HepG2 (cell line): ENCODE measurements at regions not wholly inside any gene's neighbourhood (a gene's known extent, or its start where the extent isn't known, plus 50 kb on each side); places are given as distances from the start of the nearest gene placed in this dataset.
A peak's percentile ranks its signal among the peaks of the same experiment; 100 is the strongest.

Source experiments
- CBFB ChIP-seq: sonication (generic); formaldehyde crosslinking; IDR thresholded peaks from 2 replicates; pipeline ENCODE4 v1.4.0; 2020; ENCODE audit warnings: missing genetic modification reagents
- CENPT ChIP-seq: sonication (generic); formaldehyde crosslinking; IDR thresholded peaks from 2 replicates; pipeline ENCODE4 v1.8.0; 2022; ENCODE audit warnings: low read depth, mild to moderate bottlenecking, moderate library complexity, missing genetic modification reagents
- DNMT3B ChIP-seq: conservative IDR thresholded peaks from 2 replicates; pipeline ENCODE4 v1.6.1; 2016; ENCODE audit warnings: missing biosample characterization, control low read depth
- ERF ChIP-seq: IDR thresholded peaks from 2 replicates; pipeline ENCODE4 v1.6.1; 2018; ENCODE audit warnings: missing biosample characterization, missing genetic modification reagents
- MAF1 ChIP-seq: sonication (generic); formaldehyde crosslinking; IDR thresholded peaks from 2 replicates; pipeline ENCODE4 v1.5.0; 2020; ENCODE audit warnings: missing genetic modification reagents, borderline replicate concordance
- REPIN1 ChIP-seq: sonication (generic); formaldehyde crosslinking; IDR thresholded peaks from 2 replicates; pipeline ENCODE4 v1.8.0; 2022; ENCODE audit warnings: missing genetic modification reagents, low read depth, mild to moderate bottlenecking, borderline replicate concordance
- RNF2 ChIP-seq: fragments of 450-650 bp; conservative IDR thresholded peaks from 2 replicates; pipeline ENCODE4 v1.6.1; 2016; ENCODE audit warnings: low read depth
- SAFB2 ChIP-seq: sonication (generic); formaldehyde crosslinking; IDR thresholded peaks from 2 replicates; pipeline ENCODE4 v1.5.1; 2020; ENCODE audit warnings: missing genetic modification reagents, low read depth, mild to moderate bottlenecking, borderline replicate concordance
- SOX13 ChIP-seq, 3 experiments: fragments of 450-650 bp in 1 of 3; sonication (generic) in 1 of 3; formaldehyde crosslinking in 1 of 3; IDR thresholded peaks in 2 of 3; conservative IDR thresholded peaks in 1 of 3; 2 replicates each; pipeline versions ENCODE4 v1.5.0 to v1.6.1; 2016 to 2020; ENCODE audit warnings: antibody characterized with exemption in 1 of 3, mild to moderate bottlenecking in 1 of 3, missing compliant biosample characterization in 1 of 3, missing genetic modification reagents in 1 of 3, moderate library complexity in 1 of 3
- SRY ChIP-seq: sonication (generic); formaldehyde crosslinking; IDR thresholded peaks from 2 replicates; pipeline ENCODE4 v1.8.0; 2022; ENCODE audit warnings: mild to moderate bottlenecking, missing genetic modification reagents
- TBX3 ChIP-seq: fragments of 450-650 bp; IDR thresholded peaks from 2 replicates; pipeline ENCODE4 v1.6.1; 2017; ENCODE audit warnings: antibody characterized with exemption, mild to moderate bottlenecking, inconsistent platforms, borderline replicate concordance
- XBP1 ChIP-seq: sonication (generic); formaldehyde crosslinking; IDR thresholded peaks from 2 replicates; pipeline ENCODE4 v1.5.0; 2020; ENCODE audit warnings: missing genetic modification reagents
- ZBTB3 ChIP-seq: sonication (generic); formaldehyde crosslinking; IDR thresholded peaks from 2 replicates; pipeline ENCODE4 v1.4.0; 2020; ENCODE audit warnings: low read depth, mild to moderate bottlenecking, moderate library complexity, missing genetic modification reagents, borderline replicate concordance
- ZFAT ChIP-seq: sonication (generic); formaldehyde crosslinking; conservative IDR thresholded peaks from 2 replicates; pipeline ENCODE4 v1.8.1; 2023; ENCODE audit warnings: missing genetic modification reagents, inconsistent platforms
- ZNF180 ChIP-seq: sonication (generic); formaldehyde crosslinking; IDR thresholded peaks from 2 replicates; pipeline ENCODE4 v1.4.0; 2020; ENCODE audit warnings: low read depth, missing genetic modification reagents, borderline replicate concordance
- ZNF264 ChIP-seq: sonication (generic); formaldehyde crosslinking; IDR thresholded peaks from 2 replicates; pipeline ENCODE4 v1.4.0; 2020; ENCODE audit warnings: missing genetic modification reagents
- ZNF282 ChIP-seq: fragments of 450-650 bp; IDR thresholded peaks from 2 replicates; pipeline ENCODE4 v1.6.1; 2018; ENCODE audit not compliant: partially characterized antibody
- ZNF354B ChIP-seq: sonication (generic); formaldehyde crosslinking; IDR thresholded peaks from 2 replicates; pipeline ENCODE4 v1.8.0; 2022; ENCODE audit warnings: mild to moderate bottlenecking, missing genetic modification reagents
- ZNF367 ChIP-seq: sonication (generic); formaldehyde crosslinking; IDR thresholded peaks from 2 replicates; pipeline ENCODE4 v1.4.0; 2020; ENCODE audit warnings: missing genetic modification reagents, borderline replicate concordance
- ZNF614 ChIP-seq: IDR thresholded peaks from 2 replicates; pipeline ENCODE4 v1.6.1; 2018; ENCODE audit warnings: missing biosample characterization, missing genetic modification reagents, inconsistent platforms, borderline replicate concordance
- ZNF619 ChIP-seq: sonication (generic); formaldehyde crosslinking; IDR thresholded peaks from 2 replicates; pipeline ENCODE4 v1.4.0; 2020; ENCODE audit warnings: mild to moderate bottlenecking, missing genetic modification reagents
- ZNF713 ChIP-seq: sonication (generic); formaldehyde crosslinking; IDR thresholded peaks from 2 replicates; pipeline ENCODE4 v1.4.0; 2020; ENCODE audit warnings: mild to moderate bottlenecking, missing genetic modification reagents
- ZNF747 ChIP-seq: sonication (generic); formaldehyde crosslinking; IDR thresholded peaks from 2 replicates; pipeline ENCODE4 v1.8.1; 2023; ENCODE audit warnings: missing genetic modification reagents, mild to moderate bottlenecking, borderline replicate concordance
- TF ChIP-seq, protein P1 (sequence below): sonication (generic); formaldehyde crosslinking; IDR thresholded peaks from 2 replicates; pipeline ENCODE4 v1.4.0; 2020; ENCODE audit warnings: missing genetic modification reagents
- TF ChIP-seq, protein P2 (sequence below): sonication (generic); formaldehyde crosslinking; conservative IDR thresholded peaks from 2 replicates; pipeline ENCODE4 v1.8.0; 2022; ENCODE audit warnings: mild to moderate bottlenecking, moderate library complexity, missing genetic modification reagents
- TF ChIP-seq, protein P3 (sequence below): sonication (generic); formaldehyde crosslinking; IDR thresholded peaks from 2 replicates; pipeline ENCODE4 v1.4.0; 2020; ENCODE audit warnings: low read depth, mild to moderate bottlenecking, missing genetic modification reagents

DNA sequence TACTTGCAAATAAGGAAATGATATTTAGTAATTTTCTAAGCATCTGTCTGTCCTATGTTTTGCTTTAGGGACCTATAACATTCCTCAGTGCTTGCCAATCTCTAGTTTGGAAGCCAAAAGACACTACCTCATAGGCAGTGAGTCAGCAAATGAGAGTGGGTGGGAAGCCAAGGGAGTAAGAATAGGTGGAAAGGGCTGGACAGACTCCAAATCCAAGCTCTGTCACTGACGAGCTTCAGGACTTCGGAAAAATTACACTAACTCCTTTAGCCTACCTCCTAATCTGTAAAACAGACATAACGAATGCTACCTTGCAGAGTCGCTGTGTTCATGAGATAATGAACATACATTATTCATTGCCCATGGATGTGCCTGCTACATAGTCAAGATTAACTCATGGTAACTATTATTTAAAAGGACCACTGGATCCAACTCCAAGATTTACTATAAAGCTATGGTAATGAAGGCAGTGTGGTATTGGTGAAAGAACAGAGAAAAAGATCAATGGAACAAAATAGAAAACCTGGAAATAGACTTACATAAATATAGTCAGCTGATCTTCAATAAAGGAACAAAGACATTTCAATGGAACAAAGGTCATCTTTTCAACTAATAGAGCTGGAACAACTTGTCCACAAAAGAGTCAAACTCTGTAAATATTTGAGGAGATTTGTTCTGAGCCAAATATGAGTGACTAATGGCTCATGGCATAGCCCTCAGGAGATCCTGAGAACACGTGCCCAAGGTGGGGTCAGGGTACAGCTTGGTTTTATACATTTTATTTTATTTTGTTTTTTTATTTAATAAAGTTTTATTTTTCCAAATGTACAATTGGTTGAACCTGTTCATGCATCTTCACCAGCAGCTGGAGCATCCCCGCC, 64.1 kb downstream of the FAM50B start (continued):
- TF ChIP-seq TBX3 (peak; percentile 73; the same call in 1 of the 2 replicates), CENPT (no peak), SRY (CRISPR knock-in tag) (no peak), ZBTB3 (CRISPR knock-in tag) (no peak), ZNF614 (CRISPR knock-in tag) (peak; percentile 84; the same call in 1 of the 2 replicates), ZNF619 (CRISPR knock-in tag) (no peak), XBP1 (CRISPR knock-in tag) (no peak), SOX13 (IDR thresholded peaks at IDR 0.05) (peak; percentile 98), SOX13 (CRISPR knock-in tag; conservative IDR thresholded peaks at IDR 0.05 in 1 of 2, IDR thresholded peaks at IDR 0.05 in 1 of 2) (peak in 1 of 2 experiments; percentile 100; a peak in 2 of 4 replicates), ZFAT (CRISPR knock-in tag) (no peak), CBFB (CRISPR knock-in tag) (no peak), ZNF264 (CRISPR knock-in tag) (no peak; the same call in 1 of the 2 replicates), RNF2 (no peak), MAF1 (no peak), ZNF367 (no peak), ZNF747 (CRISPR knock-in tag) (0 out of 2 replicates have a peak, but pooled peaks have one; percentile 37), ZNF180 (no peak), ZNF713 (no peak), ZNF354B (CRISPR knock-in tag) (no peak), SAFB2 (CRISPR knock-in tag) (peak; percentile 26; the same call in 1 of the 2 replicates), ERF (CRISPR knock-in tag) (peak; percentile 34; the same call in 1 of the 2 replicates), DNMT3B (CRISPR knock-in tag) (peak; percentile 89; the same call in 1 of the 2 replicates), REPIN1 (no peak; the same call in 1 of the 2 replicates), ZNF282 (no peak)
- TF ChIP-seq, protein P1, sequence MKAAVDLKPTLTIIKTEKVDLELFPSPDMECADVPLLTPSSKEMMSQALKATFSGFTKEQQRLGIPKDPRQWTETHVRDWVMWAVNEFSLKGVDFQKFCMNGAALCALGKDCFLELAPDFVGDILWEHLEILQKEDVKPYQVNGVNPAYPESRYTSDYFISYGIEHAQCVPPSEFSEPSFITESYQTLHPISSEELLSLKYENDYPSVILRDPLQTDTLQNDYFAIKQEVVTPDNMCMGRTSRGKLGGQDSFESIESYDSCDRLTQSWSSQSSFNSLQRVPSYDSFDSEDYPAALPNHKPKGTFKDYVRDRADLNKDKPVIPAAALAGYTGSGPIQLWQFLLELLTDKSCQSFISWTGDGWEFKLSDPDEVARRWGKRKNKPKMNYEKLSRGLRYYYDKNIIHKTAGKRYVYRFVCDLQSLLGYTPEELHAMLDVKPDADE (CRISPR knock-in tag) = no peak
- TF ChIP-seq, protein P2, sequence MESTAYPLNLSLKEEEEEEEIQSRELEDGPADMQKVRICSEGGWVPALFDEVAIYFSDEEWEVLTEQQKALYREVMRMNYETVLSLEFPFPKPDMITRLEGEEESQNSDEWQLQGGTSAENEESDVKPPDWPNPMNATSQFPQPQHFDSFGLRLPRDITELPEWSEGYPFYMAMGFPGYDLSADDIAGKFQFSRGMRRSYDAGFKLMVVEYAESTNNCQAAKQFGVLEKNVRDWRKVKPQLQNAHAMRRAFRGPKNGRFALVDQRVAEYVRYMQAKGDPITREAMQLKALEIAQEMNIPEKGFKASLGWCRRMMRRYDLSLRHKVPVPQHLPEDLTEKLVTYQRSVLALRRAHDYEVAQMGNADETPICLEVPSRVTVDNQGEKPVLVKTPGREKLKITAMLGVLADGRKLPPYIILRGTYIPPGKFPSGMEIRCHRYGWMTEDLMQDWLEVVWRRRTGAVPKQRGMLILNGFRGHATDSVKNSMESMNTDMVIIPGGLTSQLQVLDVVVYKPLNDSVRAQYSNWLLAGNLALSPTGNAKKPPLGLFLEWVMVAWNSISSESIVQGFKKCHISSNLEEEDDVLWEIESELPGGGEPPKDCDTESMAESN (CRISPR knock-in tag) = 0 out of 2 replicates have a peak, but pooled peaks have one; percentile 54
- TF ChIP-seq, protein P3, sequence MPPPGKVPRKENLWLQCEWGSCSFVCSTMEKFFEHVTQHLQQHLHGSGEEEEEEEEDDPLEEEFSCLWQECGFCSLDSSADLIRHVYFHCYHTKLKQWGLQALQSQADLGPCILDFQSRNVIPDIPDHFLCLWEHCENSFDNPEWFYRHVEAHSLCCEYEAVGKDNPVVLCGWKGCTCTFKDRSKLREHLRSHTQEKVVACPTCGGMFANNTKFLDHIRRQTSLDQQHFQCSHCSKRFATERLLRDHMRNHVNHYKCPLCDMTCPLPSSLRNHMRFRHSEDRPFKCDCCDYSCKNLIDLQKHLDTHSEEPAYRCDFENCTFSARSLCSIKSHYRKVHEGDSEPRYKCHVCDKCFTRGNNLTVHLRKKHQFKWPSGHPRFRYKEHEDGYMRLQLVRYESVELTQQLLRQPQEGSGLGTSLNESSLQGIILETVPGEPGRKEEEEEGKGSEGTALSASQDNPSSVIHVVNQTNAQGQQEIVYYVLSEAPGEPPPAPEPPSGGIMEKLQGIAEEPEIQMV (CRISPR knock-in tag) = no peak
